Activated CD4-positive, alpha-beta T cell treated with anti-CD3 and anti-CD28 coated beads, Interleukin-2, amount 10 ng/mL, durations not matched to agents 24 days and 14 days (primary cell): ENCODE measurements at regions not wholly inside any gene's neighbourhood (a gene's known extent, or its start where the extent isn't known, plus 50 kb on each side); places are given as distances from the start of the nearest gene placed in this dataset.
A peak's percentile ranks its signal among the peaks of the same experiment; 100 is the strongest.
"Not testable (repeated sequence)": the region's sequence is repeated elsewhere in the genome, so short reads cannot be mapped to it uniquely, and the experiment has no call there.

Source experiments
- DNase-seq: peaks from one replicate; pipeline ENCODE4 v3.0.0; 2022
- H3K27ac Mint-ChIP-seq: one replicate; pipeline ENCODE4 v1.8.0; 2022; ENCODE audit warnings: mild to moderate bottlenecking, mixed read lengths
- H3K27me3 Mint-ChIP-seq: one replicate; pipeline ENCODE4 v1.8.0; 2022; ENCODE audit warnings: mixed read lengths
- H3K36me3 Mint-ChIP-seq: one replicate; pipeline ENCODE4 v1.8.0; 2022; ENCODE audit warnings: low read depth, mild to moderate bottlenecking, mixed read lengths
- H3K4me1 Mint-ChIP-seq: one replicate; pipeline ENCODE4 v1.8.0; 2021; ENCODE audit warnings: mixed read lengths
- H3K4me3 Mint-ChIP-seq: one replicate; pipeline ENCODE4 v1.8.0; 2022; ENCODE audit warnings: mild to moderate bottlenecking, moderate library complexity, mixed read lengths
- H3K9me3 Mint-ChIP-seq: one replicate; pipeline ENCODE4 v1.8.0; 2021; ENCODE audit warnings: mixed read lengths
- intact Hi-C: fragments of 100-400 bp; cut with micrococcal nuclease; formaldehyde crosslinking; loops from one replicate; pipeline ENCODE4 v1.15.1; 2023

DNA sequence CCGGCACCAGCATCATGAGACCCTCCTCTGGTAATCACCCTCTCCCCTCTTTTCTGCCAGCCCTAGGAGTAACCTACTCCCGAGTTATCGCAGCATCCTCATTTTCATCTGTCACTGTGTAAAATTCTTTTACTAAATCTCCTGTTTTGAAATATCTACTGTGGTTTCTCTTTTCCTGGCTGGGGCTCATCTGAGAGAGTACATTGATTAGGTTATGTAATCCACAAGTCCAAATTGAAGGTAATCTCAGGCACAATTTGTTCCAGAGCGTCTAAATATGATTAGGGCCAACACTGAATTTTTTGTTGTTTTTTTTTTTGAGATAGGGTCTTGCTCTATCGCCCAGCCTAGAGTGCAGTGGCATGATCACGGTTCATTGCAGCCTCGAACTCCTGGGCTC is 142.4 kb downstream of the SMIM20 start:
- intact Hi-C loops = no loop called here
- Mint-ChIP-seq H3K4me3 (no peak overlapping the region), H3K27ac (no peak overlapping the region), H3K9me3 (peaks cover 14% of the 10 kb centered on the region), H3K36me3 (peaks cover 2% of the 10 kb centered on the region), H3K4me1 (peaks cover 23% of the 10 kb centered on the region), H3K27me3 (no peaks in the 10 kb centered on the region)
- no peak for DNase-seq

DNA sequence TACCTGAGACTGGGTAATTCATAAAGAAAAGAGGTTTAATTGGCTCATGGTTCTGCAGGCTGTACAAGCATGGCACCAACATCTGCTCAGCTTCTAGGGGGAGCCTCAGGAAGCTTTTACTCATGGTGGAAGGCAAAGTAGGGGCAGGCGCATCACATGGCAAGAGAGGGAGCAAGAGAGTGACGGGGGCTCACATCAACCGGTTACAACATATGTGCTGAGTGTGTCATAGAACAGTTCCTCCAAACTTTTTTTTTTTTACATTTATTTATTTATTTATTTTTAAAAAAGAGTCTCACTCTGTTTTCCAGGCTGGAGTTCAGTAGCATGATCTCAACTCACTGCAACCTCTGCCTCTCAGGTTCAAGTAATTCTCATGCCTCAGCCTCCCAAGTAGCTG is 143.8 kb downstream of the SMIM20 start:
- H3K27me3 Mint-ChIP-seq, DNase-seq, H3K27ac Mint-ChIP-seq, H3K4me3 Mint-ChIP-seq, intact Hi-C loops, H3K36me3 Mint-ChIP-seq: not testable (repeated sequence)
- Mint-ChIP-seq H3K4me1 (peaks cover 23% of the 10 kb centered on the region), H3K9me3 (peaks cover 14% of the 10 kb centered on the region)

DNA sequence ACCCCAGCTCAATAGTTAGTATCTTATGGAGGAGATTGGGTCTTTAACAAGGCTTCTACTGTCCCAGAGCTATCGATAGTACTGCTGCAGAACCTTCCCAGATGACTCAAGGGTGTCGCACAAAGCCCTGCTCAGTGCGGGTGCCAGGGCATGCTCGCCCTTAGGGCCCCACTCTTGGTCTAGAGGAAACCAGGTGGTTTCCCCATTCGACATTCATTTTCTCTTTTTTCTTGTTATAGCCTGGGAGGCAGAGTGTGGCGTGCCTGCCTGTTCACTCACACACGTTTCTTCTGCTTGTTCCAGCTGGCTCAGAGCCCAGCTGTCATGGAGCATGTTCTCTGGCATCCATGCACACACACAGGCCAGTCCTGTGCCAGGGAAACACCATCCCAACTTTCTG is 144.5 kb downstream of the SMIM20 start:
- H3K4me3 Mint-ChIP-seq = no peak overlapping the region

DNA sequence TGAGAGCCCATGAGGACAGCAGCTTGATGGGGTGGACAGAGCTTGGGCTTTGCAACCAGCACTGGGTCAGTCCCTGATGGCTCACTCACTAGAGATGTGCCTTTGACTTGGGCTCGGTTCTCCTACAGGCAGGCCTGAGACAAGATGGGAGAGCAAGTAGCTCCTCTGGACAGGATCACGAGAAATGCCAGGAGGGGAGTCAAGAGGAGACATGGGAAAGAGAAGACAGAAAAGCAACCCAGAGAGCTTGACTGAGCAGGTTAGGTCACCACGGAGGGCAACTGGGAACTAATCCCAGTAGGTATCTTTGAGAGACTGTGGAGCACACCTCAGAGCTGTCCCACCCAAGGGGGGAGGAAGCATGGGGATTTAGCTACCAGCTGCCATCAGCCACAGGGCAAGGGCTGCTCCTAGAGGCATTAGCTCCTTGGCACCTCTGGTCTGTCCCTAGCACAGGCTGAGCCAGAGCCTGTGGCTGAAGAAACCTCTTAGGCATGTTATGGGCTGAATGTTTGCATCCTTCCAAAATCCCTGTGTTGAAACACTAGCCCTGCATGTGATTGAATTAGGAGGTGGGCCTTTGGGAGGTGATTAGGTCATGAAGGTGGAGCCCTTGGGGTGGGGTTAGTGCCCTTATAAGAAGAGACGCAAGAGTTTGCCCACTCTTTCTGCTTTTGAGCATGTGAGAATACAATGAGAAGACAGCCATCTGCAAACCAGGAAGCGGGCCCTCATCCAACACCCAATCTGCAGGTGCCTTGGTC is 145.6 kb downstream of the SMIM20 start:
- Mint-ChIP-seq H3K36me3 (peaks cover 2% of the 10 kb centered on the region), H3K27me3 (no peaks in the 10 kb centered on the region), H3K4me1 (peaks cover 20% of the 10 kb centered on the region), H3K9me3 (peaks cover 14% of the 10 kb centered on the region), H3K4me3 (no peak overlapping the region), H3K27ac (peak overlapping the region; percentile 77)
- intact Hi-C loops = no loop called here
- DNase-seq = no peak

More for the DNA sequence above, 144.5 kb downstream of the SMIM20 start:
- intact Hi-C loops = no loop called here
- no peaks in the 10 kb centered on the region for H3K27me3 Mint-ChIP-seq
- DNase-seq = no peak
- peaks cover 18% of the 10 kb centered on the region for H3K4me1 Mint-ChIP-seq
- peaks cover 2% of the 10 kb centered on the region for H3K36me3 Mint-ChIP-seq
- H3K9me3 Mint-ChIP-seq = peaks cover 14% of the 10 kb centered on the region
- peak overlapping the region; percentile 77 for H3K27ac Mint-ChIP-seq

DNA sequence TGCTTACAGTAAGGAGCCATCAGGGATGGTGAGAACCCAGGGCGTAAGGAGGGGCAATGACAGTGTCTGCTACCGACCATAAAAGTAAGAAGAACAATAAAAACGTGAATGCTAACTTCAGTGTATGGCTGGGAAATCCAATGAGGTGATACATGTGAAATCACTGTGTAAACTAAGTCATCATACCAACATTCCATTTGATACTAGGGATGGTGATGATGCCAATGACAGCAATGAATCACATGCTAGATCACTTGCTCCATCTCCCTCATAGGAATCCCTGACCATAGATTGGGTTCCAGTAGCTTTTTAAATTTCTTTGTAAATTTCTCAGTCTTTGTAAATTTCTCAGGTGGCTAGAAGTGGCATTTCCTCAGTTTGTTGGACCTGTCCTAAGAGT is 146.3 kb downstream of the SMIM20 start:
- H3K36me3 Mint-ChIP-seq = peaks cover 2% of the 10 kb centered on the region
- DNase-seq = no peak
- H3K27ac Mint-ChIP-seq = no peak overlapping the region
- peaks cover 20% of the 10 kb centered on the region for H3K4me1 Mint-ChIP-seq
- H3K9me3 Mint-ChIP-seq = peaks cover 14% of the 10 kb centered on the region
- intact Hi-C loops = no loop called here
- H3K27me3 Mint-ChIP-seq = no peaks in the 10 kb centered on the region
- no peak overlapping the region for H3K4me3 Mint-ChIP-seq

DNA sequence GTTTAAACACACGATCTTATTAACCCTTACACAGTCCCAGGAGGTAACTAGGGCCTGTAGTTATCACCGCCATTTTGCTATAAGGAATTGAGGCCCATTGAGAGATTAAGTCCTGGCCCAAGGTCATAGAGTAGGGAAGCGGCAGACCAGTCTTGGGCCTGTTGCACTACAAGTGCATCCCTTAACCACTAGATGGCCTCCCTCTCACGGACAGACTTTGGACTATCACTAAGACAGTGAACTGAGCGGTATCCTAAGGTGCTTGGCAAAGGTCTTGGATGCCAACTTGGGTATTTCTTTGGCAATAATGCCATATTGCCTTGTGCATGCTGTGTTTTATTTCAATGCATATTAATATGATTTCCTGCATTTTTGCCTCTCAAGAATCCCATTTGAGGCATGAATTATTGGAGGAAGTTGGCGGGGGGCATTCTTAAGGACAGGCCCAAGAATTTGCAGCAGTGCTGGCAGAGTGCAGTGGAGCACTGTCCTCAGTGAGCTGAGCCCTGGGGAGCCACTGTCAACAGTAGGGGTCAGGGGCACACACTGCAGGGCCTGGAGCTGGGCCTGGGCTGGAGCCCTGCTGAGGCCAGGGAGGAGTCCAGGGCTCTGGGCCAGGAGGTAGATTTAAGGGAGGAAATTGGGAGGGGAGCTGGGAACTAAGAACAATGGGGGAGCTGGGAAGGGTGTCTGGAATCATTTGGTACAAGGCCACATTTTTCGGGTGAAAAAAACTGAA is 147.4 kb downstream of the SMIM20 start:
- peak; percentile 71 for DNase-seq
- Mint-ChIP-seq H3K27ac (no peak overlapping the region), H3K27me3 (no peaks in the 10 kb centered on the region), H3K4me3 (no peak overlapping the region), H3K36me3 (peaks cover 2% of the 10 kb centered on the region), H3K4me1 (peaks cover 20% of the 10 kb centered on the region), H3K9me3 (peaks cover 14% of the 10 kb centered on the region)
- intact Hi-C loops = no loop called here

DNA sequence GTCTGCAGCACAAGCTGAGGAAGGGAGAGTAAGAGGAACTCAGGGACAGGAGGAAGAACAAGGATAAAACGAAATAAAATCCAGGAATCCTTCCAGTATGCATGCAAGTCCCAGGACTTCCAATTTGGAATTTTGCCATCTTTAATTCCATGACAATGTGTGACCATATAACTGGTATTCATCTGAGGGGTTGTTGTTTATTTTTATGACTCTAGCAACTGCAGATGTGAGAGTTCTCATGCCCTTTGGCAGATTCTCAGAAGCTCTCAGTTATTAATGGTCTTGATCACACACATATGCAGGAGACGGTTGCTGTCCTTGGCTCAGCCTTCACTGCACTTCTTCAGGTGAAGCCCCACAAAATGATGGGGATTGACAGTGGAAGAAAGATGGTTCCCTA is 148.2 kb downstream of the SMIM20 start:
- peaks cover 12% of the 10 kb centered on the region for H3K9me3 Mint-ChIP-seq
- H3K36me3 Mint-ChIP-seq = peaks cover 2% of the 10 kb centered on the region

DNA sequence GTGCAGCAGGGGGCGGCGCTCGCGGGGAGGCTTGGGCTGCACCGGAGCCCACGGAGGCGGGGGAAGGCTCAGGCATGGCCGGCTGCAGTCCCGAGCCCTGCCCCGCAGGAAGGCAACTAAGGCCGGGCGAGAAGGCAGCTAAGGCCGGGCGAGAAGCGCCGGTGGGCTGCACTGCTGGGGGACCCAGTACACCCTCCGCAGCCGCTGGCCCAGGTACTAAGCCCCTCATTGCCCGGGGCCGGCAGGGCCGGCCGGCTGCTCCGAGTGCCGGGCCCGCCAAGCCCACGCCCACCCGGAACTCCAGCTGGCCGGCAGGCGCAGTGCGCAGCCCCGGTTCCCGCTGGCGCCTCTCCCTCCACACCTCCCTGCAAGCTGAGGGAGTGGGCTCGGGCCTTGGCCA is 150.0 kb downstream of the SMIM20 start:
- H3K36me3 Mint-ChIP-seq, H3K4me1 Mint-ChIP-seq, H3K4me3 Mint-ChIP-seq, H3K27me3 Mint-ChIP-seq, H3K27ac Mint-ChIP-seq, DNase-seq, intact Hi-C loops, H3K9me3 Mint-ChIP-seq: not testable (repeated sequence)

More for the DNA sequence above, 148.2 kb downstream of the SMIM20 start:
- intact Hi-C loops = no loop called here
- H3K4me1 Mint-ChIP-seq = peaks cover 18% of the 10 kb centered on the region
- no peak overlapping the region for H3K4me3 Mint-ChIP-seq
- H3K27me3 Mint-ChIP-seq = no peaks in the 10 kb centered on the region
- no peak overlapping the region for H3K27ac Mint-ChIP-seq
- no peak for DNase-seq

DNA sequence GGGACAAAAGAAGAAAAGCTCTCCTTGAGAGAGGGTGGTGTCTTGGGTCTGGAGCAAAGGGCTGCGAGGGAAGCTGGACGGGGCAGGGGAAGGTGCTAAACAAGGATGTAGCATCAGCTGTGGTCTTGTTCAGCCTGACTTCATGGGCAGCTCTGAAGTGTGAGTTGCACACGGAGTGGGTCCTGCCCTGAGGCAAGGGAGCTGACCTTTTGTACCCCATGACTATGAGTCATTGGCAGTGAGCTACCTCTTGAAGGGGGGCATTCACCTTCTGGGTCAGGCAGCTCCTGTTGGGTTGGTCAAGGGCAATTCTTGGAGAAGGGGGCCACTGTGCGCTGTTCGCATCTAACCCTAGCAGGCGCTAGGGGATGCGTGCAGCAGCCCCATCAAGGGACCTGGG is 151.8 kb downstream of the SMIM20 start:
- peaks cover 12% of the 10 kb centered on the region for H3K4me1 Mint-ChIP-seq
- H3K27ac Mint-ChIP-seq = no peak overlapping the region
- DNase-seq = no peak
- intact Hi-C loops = no loop called here
- H3K9me3 Mint-ChIP-seq = peaks cover 4% of the 10 kb centered on the region
- H3K4me3 Mint-ChIP-seq = no peak overlapping the region
- H3K27me3 Mint-ChIP-seq = no peaks in the 10 kb centered on the region
- no peaks in the 10 kb centered on the region for H3K36me3 Mint-ChIP-seq

DNA sequence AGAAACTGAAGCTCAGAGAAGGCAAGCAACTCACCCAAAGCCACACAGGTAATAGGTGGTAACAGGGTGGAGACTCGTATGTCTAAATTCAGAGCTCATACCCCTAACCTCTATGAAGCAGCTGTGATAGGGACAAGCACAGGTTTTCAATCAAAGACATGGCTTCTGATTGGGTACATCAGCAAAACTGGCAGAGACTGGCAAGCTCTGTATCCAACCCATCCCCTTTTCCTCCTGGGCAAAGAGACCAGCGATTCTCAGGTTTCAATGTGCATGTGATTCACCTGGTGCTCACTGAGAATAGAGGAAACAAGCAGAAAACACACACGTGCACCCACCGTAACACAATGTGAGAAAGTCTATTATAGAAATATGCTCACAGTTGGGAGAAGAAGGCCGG is 153.0 kb downstream of the SMIM20 start:
- H3K27ac Mint-ChIP-seq = no peak overlapping the region
- intact Hi-C loops = no loop called here
- no peaks in the 10 kb centered on the region for H3K9me3 Mint-ChIP-seq
- peaks cover 4% of the 10 kb centered on the region for H3K36me3 Mint-ChIP-seq
- no peaks in the 10 kb centered on the region for H3K27me3 Mint-ChIP-seq
- peaks cover 22% of the 10 kb centered on the region for H3K4me1 Mint-ChIP-seq
- DNase-seq = no peak
- no peak overlapping the region for H3K4me3 Mint-ChIP-seq

DNA sequence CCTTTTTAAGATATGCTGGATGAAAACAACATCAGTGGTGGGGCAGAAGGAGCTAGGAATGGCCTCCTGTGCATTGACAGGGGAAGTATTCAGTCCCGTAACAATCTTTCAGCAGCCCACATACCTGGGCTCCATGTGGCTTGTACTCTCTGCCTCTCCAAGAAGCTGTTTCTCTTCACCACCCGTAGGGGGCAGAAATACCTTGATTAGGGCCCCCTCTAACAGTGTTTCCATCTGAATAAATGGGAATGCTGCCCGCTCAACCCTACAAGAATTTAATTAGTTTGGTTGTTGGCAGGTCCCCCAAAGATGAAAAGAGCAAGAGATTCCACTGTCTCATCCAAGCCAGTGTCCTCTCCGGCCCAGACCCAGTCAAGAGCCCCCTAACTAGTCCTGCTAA is 155.2 kb downstream of the SMIM20 start:
- no peak for DNase-seq
- peak overlapping the region; percentile 65 for H3K27ac Mint-ChIP-seq
- no peak overlapping the region for H3K4me3 Mint-ChIP-seq
- no peaks in the 10 kb centered on the region for H3K27me3 Mint-ChIP-seq
- peaks cover 5% of the 10 kb centered on the region for H3K9me3 Mint-ChIP-seq
- peaks cover 11% of the 10 kb centered on the region for H3K36me3 Mint-ChIP-seq
- peaks cover 34% of the 10 kb centered on the region for H3K4me1 Mint-ChIP-seq
- intact Hi-C loops = no loop called here

DNA sequence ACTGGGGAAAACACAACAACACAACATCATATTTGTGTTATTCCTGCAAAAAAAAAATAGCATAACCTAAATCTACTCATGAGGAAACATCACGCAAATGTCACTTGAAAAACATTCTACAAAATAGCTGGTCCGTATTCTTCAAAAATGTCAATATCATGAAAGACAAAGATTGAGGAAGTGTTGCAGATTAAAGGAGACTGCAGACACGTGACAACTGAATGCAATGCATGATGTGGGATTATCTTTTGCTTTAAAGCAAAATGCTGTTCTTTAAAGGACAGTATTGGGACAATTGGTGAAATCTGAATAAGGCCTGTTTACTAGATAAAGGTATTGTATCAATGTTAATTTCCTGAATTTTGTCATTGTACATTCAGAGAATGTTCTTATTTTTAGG is 157.7 kb downstream of the SMIM20 start:
- Mint-ChIP-seq H3K4me3 (no peak overlapping the region), H3K36me3 (peaks cover 20% of the 10 kb centered on the region), H3K27me3 (no peaks in the 10 kb centered on the region), H3K9me3 (peaks cover 10% of the 10 kb centered on the region), H3K27ac (peak overlapping the region; percentile 73), H3K4me1 (peaks cover 57% of the 10 kb centered on the region)
- intact Hi-C loops = loop anchor here (5.0 to 10.0 kb wide), 2 partner anchors 209 to 813 kb away; partner anchors contain the start of gene SEL1L3
- no peak for DNase-seq

DNA sequence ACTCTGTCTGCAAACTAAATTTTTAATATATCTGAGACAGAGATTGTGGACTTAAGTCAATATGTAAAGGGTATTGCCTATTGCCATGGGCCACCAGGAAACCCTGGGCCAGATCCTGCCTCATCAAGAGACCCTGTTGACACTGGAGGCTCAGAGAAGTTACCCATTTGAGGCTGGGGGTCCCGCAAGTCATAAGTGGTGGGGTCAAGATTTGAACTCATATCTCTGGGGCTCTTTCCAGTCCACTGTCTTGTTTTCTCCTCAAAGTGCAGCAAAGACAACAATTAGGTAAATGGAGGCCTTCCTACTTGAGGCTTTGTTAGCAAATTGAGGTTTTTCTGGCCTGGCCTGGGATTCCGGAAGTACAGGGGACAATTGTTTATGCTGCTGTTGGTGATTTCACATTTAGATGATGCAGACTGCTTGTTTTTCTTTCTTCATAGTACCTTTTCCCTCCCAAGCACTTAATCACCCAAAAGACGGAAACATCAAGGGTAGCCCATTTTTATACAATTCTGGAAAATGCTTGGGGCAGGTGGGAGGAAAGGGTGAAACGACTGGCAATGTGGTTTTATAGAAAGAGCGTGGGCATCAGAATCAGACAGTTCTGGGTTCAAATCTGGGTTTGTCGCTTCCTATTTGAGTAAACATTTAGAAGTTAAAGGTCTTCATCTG is 160.0 kb downstream of the SMIM20 start:
- Mint-ChIP-seq H3K27me3 (no peaks in the 10 kb centered on the region), H3K4me3 (peak overlapping the region; percentile 52)
- peak; percentile 66 for DNase-seq

More for the DNA sequence above, 160.0 kb downstream of the SMIM20 start:
- Mint-ChIP-seq H3K36me3 (peaks cover 37% of the 10 kb centered on the region), H3K9me3 (peaks cover 19% of the 10 kb centered on the region), H3K27ac (peak overlapping the region; percentile 98), H3K4me1 (peaks cover 70% of the 10 kb centered on the region)
- intact Hi-C loops = loop anchor here (1.0 to 10.0 kb wide), 12 partner anchors 14 to 811 kb away; partner anchors contain the start of gene SEL1L3
